LNCAP (cell line): ENCODE measurements at regions not wholly inside any gene's neighbourhood (a gene's known extent, or its start where the extent isn't known, plus 50 kb on each side); places are given as distances from the start of the nearest gene placed in this dataset.

Experiments used
- TF ChIP-seq, protein P1 (sequence below): fragments of 450-650 bp; IDR thresholded peaks from 2 replicates; pipeline ENCODE4 v1.5.1; 2017; ENCODE audit warnings: mild to moderate bottlenecking

DNA sequence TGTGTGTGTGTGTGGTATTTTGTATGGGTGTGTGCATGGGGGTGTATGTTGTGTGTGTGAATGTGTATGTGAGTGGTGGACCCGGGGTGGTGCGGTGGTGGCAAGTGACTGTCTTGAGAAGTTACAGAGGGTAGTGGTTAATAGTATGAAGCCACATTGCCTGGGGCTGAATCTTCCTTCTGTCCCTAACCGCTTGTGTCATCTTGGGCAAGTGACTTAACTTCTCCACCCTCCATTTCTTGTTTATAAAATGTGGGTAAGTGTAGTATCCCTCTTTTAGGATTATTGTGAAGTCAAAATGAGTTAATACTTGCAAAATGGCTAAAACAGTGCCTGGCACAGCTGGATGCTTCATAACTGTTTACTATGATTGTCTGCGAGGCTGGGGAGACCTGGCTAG, 63.5 kb downstream of the MYCN start:
- TF ChIP-seq, protein P1, sequence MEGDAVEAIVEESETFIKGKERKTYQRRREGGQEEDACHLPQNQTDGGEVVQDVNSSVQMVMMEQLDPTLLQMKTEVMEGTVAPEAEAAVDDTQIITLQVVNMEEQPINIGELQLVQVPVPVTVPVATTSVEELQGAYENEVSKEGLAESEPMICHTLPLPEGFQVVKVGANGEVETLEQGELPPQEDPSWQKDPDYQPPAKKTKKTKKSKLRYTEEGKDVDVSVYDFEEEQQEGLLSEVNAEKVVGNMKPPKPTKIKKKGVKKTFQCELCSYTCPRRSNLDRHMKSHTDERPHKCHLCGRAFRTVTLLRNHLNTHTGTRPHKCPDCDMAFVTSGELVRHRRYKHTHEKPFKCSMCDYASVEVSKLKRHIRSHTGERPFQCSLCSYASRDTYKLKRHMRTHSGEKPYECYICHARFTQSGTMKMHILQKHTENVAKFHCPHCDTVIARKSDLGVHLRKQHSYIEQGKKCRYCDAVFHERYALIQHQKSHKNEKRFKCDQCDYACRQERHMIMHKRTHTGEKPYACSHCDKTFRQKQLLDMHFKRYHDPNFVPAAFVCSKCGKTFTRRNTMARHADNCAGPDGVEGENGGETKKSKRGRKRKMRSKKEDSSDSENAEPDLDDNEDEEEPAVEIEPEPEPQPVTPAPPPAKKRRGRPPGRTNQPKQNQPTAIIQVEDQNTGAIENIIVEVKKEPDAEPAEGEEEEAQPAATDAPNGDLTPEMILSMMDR, result no peak

DNA sequence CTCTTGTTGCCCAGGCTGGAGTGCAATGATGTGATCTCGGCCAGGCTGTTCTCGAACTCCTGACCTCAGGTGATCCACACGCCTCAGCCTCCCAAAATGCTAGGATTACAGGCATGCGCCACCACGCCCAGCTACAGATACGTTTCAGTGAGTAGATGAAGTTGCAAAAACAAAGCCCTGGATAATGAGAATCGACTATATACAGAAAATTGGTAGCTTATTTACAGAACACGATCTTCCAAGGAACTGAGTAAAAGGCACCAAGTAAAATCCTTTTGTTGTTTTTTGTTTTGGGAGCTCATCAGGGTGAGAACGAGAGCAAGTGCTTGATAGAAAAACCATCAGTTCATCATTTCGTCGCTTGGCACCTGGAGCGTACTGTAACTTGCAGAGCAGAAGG, 62.8 kb downstream of the MYCN start:
- TF ChIP-seq, protein P1, result no peak

DNA sequence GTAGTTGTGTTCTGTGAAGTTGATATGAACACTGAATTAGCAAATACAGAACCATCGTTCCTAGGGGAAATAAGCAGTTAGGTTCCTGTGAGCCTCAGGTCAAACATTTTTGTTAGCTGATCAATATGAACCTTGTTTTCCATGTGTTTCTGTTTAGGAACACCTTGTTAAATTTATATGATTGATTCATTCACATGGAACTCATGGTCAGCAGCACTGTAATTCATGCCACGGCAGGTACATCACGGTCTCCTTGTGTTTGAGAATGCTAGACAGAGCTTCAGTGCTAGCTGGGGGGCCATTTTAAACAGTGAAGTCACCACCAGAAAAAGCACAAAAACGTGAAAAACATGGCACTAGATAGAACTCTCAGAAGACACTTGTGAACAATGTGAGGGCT, 62.2 kb downstream of the MYCN start:
- TF ChIP-seq, protein P1, result no peak

DNA sequence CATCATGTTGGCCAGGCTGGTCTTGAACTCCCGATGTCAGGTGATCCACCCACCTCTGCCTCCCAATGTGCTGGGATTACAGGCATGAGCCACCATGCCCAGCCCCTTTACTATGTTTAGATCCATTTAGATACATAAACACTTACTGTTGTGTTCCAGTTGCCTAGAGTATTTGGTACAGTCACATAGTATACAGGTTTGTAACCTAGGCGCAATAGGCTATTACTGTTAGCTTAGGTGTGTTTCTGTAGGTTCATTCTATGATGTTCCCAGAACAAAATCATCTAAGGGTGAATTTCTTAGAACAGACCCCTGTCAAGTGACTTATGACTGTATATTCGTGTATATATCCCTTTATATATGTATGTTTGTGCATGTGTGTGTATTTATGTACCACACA, 61.8 kb downstream of the MYCN start:
- TF ChIP-seq, protein P1, result no peak

DNA sequence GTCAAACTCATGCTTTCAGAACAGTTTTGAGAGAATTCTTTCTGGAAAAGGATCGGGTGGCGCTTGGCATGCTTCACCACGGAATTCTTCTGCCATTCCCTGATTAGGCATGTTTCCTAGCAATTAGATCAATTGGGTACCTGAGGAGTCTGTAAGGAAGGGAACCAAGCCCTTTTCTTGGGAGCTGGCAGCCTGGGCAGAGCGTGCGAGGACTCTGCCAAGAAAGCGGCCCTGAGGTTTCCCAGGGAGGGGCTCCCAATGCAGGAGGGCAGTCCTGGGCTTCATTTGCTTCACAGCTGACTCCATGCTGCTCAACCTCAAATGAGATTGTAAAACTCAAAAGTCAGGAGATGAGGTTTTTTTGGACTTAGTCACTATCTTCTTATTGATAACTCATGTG, 60.3 kb downstream of the MYCN start:
- TF ChIP-seq, protein P1, result no peak

DNA sequence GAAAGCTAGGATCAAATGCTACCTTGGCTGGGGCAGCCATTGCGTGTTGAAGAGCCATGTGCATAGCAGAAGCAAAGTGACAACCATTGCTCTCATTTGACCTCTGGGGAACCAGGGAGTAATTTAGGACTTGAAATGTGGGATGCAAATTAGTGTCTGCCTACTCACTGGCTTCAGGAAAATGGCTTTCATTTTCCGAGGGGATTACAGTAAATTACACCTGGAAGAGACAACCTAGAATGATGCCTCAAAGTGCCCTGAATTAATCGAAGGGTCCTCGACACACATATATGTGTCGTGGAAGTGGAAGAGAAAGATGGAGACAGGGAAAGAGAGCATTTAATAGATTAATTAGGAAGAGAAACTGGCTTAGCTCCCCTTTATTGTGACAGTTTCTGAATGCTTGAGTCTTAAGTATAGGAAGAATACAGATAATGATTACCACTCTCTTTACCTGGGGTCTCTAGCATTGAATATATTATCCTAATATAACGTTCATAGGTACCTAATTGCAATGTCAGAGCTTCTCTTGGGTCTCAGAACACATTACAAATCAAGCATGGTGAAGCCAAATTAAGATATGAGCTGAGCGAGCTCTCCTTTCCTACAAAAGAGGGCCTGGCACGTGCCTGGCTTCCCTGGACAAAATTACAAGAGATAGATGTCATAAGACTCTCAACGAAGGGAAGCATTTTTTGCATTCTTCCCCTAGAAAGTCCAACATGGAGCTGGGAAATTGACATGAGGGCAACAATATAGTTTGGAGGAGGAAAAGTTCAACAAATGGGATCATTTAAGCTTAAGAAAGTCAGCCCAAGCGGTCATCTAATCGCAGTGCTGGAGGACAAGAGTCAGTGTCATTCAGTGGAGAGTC, 59.5 kb downstream of the MYCN start:
- TF ChIP-seq, protein P1, result no peak

DNA sequence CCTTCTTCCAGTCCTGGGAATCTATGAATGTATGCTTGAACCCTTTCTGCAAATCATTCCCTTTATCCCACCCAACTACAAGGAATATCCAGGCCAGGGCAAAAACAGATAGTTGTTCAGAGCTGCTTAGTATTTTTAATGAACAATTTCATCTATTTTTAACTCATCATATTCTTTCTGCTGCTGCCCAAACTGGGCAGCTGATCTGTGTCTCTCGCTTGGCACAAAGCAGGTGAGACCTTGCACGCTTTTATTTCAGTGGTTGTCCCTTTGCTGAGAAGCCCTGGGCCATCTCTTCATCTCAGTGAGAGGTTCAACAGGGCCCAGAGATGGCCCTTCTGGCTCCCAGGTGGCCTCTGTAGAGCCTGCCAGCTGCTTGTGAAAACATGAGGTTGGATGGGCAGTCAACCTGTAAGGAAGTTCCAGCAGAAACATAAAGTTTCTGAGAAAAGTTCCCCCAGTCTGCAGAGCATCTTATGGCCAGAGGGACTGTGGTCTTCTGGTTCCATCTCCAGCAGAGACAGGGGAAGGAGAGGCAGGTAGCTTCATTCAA, 57.5 kb downstream of the MYCN start:
- TF ChIP-seq, protein P1, result no peak
